ENCODE measurements at regions not wholly inside any gene's neighbourhood (a gene's known extent, or its start where the extent isn't known, plus 50 kb on each side); places are given as distances from the start of the nearest gene placed in this dataset.

- no peak for DNase-seq
These were observed 181.9 kb downstream of the LMO4 start for GRCh38 chr1:87510540-87510939.

DNA sequence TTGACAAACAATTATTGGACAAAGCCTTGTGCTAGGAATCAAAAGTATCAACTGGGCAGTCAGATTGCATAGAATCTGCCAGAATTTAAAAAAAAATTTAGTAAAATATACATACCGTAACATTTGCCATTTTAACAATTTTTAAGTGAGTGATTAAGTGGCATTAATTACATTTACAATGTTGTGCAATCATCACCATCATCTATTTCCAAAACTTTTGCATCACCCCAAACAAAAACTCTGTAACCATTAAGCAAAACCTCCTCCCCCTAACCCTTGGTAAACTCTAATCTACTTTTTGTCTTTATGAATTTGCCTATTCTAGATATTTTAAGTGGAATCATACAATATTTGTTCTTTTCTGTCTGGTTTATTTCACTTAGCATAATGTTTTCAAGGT, 182.8 kb downstream of the LMO4 start:
- DNase-seq = no peak

- DNase-seq = no peak
These were observed 183.8 kb downstream of the LMO4 start for GRCh38 chr1:87512431-87512830.

DNA sequence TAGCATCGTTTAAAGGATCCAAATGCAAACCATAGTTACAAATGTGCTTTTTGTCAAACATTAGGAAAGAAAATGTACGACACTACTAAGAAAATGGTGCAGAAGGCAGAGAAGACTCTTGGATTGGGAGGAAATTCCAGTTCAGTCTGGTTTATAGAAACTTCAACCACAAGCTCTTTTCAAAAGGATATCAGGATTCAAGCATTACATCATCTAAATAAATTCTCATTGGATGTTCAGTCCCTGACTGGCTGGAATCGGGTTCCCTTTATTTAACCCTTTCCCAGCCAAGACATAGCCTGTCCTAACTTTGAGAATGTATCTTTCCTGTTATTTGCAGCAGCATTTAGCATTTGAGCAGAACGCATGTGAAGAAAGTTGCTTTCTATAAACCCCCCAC, 184.6 kb downstream of the LMO4 start:
- no peak for DNase-seq

GRCh38 chr1:87513966-87514660, 185.4 kb downstream of the LMO4 start:
- no peak for DNase-seq

GRCh38 chr1:87515781-87516180, 187.1 kb downstream of the LMO4 start:
- no peak for DNase-seq

GRCh38 chr1:87518794-87519193, 190.1 kb downstream of the LMO4 start:
- DNase-seq = no peak

- DNase-seq = no peak
These were observed 192.8 kb downstream of the LMO4 start for GRCh38 chr1:87521452-87521851.

DNA sequence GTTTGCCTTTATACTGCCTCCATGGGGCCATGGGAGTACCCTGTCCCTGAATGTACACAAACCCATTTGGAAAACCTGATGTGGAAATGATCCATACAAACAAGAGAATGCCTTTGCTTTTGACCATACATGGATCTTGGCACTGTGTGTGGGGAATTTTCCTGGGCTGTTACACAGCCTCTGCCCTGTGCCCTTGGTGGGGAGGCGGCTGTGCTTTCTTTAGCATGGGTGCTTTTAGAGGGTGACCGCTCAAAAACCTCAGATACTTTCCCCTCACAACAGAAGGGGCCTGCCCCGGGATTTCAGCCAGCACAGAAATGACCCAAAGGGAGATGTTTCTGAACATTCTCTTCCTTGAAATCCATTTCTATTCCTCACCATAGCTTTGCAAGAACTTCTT, 194.8 kb downstream of the LMO4 start:
- DNase-seq = no peak

DNA sequence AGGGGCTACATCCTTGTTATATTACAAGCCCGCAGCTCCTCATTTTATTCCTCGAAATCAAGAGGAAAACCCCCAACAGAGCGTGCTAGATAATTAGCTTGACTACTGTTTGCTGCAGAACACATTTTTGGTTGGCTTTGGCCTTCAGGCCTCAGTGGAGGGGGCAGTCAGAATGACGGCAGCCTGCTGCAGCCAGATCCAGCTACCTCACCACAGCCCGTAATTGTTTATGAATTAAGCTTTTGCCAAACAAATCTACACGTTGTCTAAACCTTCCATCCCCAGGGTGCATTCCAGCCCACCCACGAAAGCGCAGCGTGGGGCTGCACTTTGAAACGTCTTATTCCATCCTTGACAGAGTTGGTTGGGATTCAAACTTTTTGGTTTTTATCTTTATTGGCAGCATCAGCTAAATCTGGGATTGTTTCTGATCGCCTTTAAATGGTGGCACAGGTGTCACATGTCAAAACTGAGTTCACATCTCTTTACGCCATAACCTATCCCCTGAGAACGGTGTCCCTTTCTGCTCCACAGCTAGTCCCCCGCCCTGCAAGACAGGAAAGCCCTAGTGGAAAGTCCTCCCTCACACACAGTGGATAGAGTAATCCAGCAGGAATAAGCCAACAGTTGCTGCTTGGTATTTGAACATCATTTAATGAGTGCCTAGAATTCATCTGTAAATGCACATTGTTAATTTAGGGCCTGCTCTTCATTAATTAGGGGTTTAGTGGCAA, 195.5 kb downstream of the LMO4 start:
- no peak for DNase-seq

DNA sequence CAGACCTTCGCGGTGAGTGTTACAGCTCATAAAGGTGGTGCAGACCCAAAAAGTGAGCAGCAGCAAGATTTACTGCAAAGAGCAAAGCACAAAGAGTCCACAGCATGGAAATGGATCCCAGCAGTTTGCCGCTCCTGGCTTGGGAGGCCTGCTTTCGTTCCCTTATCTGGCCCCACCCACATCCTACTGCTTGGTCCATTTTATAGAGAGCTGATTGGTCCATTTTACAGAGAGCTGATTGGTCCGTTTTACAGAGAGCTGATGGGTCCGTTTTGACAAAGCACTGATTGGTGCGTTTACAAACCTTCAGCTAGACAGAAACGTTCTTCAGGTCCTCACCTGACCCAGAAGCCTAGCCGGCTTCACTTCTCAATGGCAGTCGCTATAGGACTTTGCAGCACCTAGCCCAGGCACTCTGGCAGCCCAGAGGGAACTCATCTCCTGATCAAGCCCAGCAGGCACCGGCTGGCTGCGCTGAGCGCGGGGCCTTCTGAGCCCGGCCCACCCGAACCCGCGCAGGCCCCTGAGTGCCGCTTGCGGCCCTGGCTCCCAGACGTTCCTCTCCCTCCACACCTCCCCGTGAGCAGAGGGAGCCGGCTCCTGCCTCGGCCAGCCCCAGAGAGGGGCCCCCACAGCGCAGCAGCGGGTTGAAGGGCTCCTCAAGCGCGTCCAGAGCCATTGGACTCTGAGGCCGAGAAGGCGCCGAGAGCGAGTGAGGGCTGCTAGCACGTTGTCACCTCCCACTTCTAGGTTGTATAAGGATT, 200.3 kb downstream of the LMO4 start:
- DNase-seq = no peak

- DNase-seq = no peak
These were observed 201.5 kb downstream of the LMO4 start for GRCh38 chr1:87530042-87530807.

DNA sequence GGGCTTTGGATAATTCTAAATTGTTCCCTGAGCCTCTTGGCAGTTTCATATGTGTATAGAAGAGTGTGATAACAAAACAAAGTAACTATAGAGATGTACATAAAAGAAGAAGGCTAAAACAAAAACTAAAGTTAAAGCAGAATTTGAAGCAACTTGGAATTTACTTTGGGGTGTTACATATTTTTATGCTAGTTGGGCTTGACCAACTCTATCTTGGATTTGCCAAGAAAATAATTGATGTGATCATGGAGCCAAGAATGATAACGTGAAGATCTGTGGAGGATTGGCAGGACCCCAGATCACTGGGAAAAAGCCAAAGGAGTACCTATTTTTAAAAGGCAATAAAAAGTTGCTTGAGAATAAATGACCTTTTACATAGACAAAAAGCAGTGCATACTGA, 206.9 kb downstream of the LMO4 start:
- no peak for DNase-seq

- DNase-seq = no peak
These were observed 210.5 kb downstream of the LMO4 start for GRCh38 chr1:87539147-87539546.

- no peak for DNase-seq
These were observed 214.0 kb downstream of the LMO4 start for GRCh38 chr1:87542697-87543096.

- DNase-seq = no peak
These were observed 221.1 kb downstream of the LMO4 start for GRCh38 chr1:87549738-87550137.

DNA sequence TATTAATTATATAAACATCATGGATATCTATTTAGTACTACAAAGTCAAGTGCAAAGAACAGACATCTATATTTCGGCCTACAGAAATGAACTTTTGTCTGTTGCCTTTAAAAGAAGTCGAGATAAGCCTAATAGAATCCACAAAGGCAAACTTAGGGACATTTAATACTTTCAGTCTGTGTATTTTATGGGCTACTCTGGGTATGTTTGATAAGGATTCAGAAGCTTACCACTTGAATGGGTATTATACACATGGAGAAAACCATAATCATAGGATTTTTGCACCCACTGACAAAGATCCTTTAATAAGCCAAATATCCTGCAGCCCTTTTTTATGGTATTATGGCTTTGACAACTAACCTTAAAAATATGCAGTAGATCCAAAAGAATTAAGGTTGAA, 224.8 kb downstream of the LMO4 start:
- DNase-seq = no peak

DNA sequence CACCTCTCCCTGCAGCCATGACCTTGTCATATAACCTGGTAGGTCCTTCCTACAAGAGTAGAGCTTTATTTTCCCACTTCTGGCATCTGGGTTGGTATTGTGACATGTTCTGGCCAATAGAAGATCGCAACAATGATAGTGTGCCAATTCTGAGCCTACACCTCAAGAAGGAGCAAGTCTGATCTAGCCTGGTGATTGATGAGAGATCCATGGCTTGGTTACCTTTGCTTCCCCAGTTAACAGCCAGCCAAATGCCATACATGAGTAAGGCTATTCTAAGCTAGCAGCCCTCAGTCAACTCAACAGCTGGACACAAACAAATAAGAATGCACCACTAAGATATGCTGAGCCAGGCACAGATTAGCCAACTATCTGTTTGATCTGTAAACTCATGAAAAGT, 226.7 kb downstream of the LMO4 start:
- DNase-seq = no peak

- no peak for DNase-seq
These were observed 227.6 kb downstream of the LMO4 start for GRCh38 chr1:87556326-87556725.

DNA sequence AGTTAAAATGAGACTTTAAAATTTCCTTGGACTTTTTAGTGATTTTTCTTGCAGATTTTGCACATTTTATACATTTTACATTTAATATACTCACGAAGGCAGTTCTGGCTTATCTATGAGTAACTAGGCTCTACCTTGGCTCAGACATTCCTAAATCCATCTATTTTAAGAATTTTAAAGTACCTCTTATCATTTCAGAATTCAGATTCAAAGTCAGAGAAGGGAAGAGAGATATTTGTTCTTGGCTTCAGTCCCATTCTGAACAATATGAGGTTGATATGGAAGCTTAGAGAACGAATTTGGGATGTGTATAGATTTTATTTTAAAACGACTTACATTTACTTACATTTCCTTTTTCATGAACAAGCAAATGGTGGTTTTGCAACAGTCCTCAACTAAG, 230.2 kb downstream of the LMO4 start:
- no peak for DNase-seq

DNA sequence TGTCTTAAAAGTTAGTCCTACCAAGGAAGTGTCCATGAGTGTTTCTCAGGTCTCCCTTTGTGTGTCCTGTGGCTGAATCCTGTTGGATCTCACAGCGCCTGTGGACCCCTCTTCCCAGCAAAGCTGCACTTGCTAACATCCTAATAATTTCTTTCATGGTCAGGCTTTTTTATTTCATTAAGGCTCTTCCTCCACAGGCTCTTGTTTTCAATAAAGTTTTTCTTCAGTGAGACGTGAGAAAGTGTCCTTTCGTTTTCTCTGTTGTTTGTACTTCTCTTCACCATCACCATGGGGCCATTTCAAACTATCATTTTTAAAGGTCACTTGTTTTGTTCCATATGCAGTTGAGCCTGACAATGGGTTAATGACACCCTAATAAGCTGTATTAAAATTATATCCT, 231.5 kb downstream of the LMO4 start:
- no peak for DNase-seq

DNA sequence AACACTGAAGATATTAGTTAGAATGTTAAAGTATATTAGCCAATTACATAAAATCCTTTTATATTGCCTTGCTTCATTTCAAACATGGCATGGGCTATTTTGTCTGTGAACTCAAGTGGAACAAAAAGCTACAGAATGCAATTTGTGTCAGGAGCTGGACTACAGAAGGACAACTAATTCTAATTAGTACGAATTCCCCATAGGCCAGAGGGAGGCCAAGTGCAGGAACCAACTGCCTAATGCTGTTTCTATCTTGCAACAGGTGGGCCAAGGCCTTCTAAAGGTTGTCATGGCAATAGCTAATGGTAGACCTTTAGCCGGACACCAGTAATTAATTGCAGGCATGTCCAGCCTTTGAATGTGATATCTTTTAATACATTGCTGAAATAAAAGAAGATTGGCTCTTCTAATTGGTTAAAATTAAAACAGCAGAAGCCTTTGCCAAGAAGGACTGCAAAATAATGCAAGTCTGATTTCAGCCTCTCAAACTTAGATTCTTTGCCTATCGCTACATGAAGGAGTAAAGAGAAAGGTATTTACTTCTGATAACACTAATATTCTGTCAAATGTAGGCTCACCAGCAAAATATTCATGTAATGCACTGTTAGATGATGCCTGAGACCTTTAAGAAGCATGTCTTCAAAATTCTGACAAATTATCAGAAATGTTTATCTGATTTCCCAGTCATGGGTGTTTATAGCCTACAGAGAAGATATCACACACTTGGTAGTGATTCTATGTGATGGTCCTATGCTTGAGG, 232.1 kb downstream of the LMO4 start:
- DNase-seq = no peak
